Fibroblast of lung (primary cell): ENCODE measurements at regions not wholly inside any gene's neighbourhood (a gene's known extent, or its start where the extent isn't known, plus 50 kb on each side); places are given as distances from the start of the nearest gene placed in this dataset.

Source experiments
- DNase-seq, 2 donors: peaks; one replicate each; pipeline versions ENCODE4 v3.0.0 to v3.0.0-alpha.2; 2010; ENCODE audit warnings: low read depth in 2 of 2
- H2AFZ ChIP-seq: 2 replicates; pipeline ENCODE4 v1.5.1; 2012; ENCODE audit warnings: low read length, control low read depth, inconsistent platforms
- H3K27ac ChIP-seq: 2 replicates; pipeline ENCODE4 v1.5.1; 2011; ENCODE audit warnings: low read length, control low read depth; ENCODE audit not compliant: insufficient read depth
- H3K27me3 ChIP-seq: 2 replicates; pipeline ENCODE4 v1.5.1; 2011; ENCODE audit warnings: mild to moderate bottlenecking, low read length; ENCODE audit not compliant: control insufficient read depth, insufficient read depth
- H3K36me3 ChIP-seq: 2 replicates; pipeline ENCODE4 v1.5.1; 2011; ENCODE audit warnings: low read length; ENCODE audit not compliant: control insufficient read depth, insufficient read depth
- H3K4me1 ChIP-seq: 2 replicates; pipeline ENCODE4 v1.5.1; 2011; ENCODE audit warnings: low read length; ENCODE audit not compliant: control insufficient read depth, insufficient read depth; ENCODE audit errors: extremely low read depth
- H3K4me2 ChIP-seq: 2 replicates; pipeline ENCODE4 v1.5.1; 2011; ENCODE audit warnings: low read length, control low read depth; ENCODE audit not compliant: insufficient read depth; ENCODE audit errors: extremely low read depth
- H3K4me3 ChIP-seq, 4 experiments: fragments of 200-600 bp in 1 of 4; sonication (generic) in 1 of 4; replicated peaks in 1 of 4; 2 replicates each; pipeline ENCODE4 v1.5.1; 2011 to 2016; ENCODE audit warnings: low read length in 4 of 4, low read depth in 3 of 4, mild to moderate bottlenecking in 3 of 4, control low read depth in 2 of 4, inconsistent platforms in 1 of 4, mixed read lengths in 1 of 4; ENCODE audit not compliant: insufficient read depth in 1 of 4; ENCODE audit errors: control extremely low read depth in 1 of 4
- H3K79me2 ChIP-seq: 2 replicates; pipeline ENCODE4 v1.5.1; 2012; ENCODE audit warnings: mild to moderate bottlenecking, low read length, inconsistent platforms; ENCODE audit not compliant: control insufficient read depth, insufficient read depth
- H3K9ac ChIP-seq: 2 replicates; pipeline ENCODE4 v1.5.1; 2011; ENCODE audit warnings: mild to moderate bottlenecking, low read length, control low read depth; ENCODE audit not compliant: insufficient read depth
- H3K9me3 ChIP-seq: 2 replicates; pipeline ENCODE4 v1.5.1; 2012; ENCODE audit warnings: low read depth, low read length; ENCODE audit not compliant: control insufficient read depth, insufficient read depth
- H4K20me1 ChIP-seq: 2 replicates; pipeline ENCODE4 v1.5.1; 2011; ENCODE audit warnings: low read length; ENCODE audit not compliant: control insufficient read depth, insufficient read depth; ENCODE audit errors: extremely low read depth
- EZH2 ChIP-seq: IDR thresholded peaks from 2 replicates; pipeline ENCODE4 v1.5.1; 2012; ENCODE audit warnings: low read length, control low read depth, mild to moderate bottlenecking; ENCODE audit errors: missing control alignments
- TF ChIP-seq, protein P1 (sequence below), 2 donors: IDR thresholded peaks in 1 of 2; conservative IDR thresholded peaks in 1 of 2; 1 replicate in 1 of 2; 2 replicates in 1 of 2; pipeline ENCODE4 v1.5.1; 2011 to 2012; ENCODE audit warnings: low read length in 2 of 2, control low read depth in 1 of 2, inconsistent platforms in 1 of 2, low read depth in 1 of 2, mild to moderate bottlenecking in 1 of 2

DNA sequence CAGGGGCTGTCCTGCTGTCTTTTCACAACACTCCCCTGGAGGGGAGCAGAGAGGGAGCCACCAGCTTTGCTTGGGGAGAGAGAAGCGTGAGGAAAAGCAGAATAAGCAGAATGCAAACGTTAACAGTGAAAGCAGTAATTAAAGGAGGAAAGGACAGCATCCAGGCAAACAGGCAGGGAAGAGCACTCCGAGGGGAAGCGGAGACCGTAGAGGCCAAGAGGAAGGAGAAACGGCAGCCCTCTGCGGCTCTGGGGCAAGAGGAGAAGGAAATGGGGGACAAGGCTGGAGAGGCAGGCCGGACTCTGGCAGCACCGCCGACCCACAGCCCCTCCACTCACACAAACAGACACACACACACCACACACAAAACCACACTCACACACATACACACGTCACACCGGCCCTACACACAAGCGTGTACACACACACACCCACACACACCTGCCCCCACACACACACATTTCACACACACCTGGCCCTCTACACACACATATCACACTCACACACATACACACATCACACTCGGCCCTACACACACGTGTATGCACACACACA is 449.8 kb downstream of the SOX6 start:
- DNase-seq = no peak
- Histone ChIP-seq H3K9me3 (no peaks in the 10 kb centered on the region), H3K9ac (no peak overlapping the region), H3K36me3 (no peaks in the 10 kb centered on the region), H3K27ac (no peak overlapping the region), H2AFZ (no peak overlapping the region), H3K4me3 (no peak overlapping the region), H3K4me2 (no peak overlapping the region), H3K27me3 (no peaks in the 10 kb centered on the region), H3K79me2 (no peaks in the 10 kb centered on the region), H4K20me1 (no peaks in the 10 kb centered on the region), H3K4me1 (no peaks in the 10 kb centered on the region)
- TF ChIP-seq, protein P1, sequence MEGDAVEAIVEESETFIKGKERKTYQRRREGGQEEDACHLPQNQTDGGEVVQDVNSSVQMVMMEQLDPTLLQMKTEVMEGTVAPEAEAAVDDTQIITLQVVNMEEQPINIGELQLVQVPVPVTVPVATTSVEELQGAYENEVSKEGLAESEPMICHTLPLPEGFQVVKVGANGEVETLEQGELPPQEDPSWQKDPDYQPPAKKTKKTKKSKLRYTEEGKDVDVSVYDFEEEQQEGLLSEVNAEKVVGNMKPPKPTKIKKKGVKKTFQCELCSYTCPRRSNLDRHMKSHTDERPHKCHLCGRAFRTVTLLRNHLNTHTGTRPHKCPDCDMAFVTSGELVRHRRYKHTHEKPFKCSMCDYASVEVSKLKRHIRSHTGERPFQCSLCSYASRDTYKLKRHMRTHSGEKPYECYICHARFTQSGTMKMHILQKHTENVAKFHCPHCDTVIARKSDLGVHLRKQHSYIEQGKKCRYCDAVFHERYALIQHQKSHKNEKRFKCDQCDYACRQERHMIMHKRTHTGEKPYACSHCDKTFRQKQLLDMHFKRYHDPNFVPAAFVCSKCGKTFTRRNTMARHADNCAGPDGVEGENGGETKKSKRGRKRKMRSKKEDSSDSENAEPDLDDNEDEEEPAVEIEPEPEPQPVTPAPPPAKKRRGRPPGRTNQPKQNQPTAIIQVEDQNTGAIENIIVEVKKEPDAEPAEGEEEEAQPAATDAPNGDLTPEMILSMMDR (conservative IDR thresholded peaks at IDR 0.05 in 1 of 2, IDR thresholded peaks at IDR 0.05 in 1 of 2; ENCODE audit: low read depth in 1 of 2, low read length in 2 of 2) = no peak
- TF ChIP-seq EZH2 = no peak

DNA sequence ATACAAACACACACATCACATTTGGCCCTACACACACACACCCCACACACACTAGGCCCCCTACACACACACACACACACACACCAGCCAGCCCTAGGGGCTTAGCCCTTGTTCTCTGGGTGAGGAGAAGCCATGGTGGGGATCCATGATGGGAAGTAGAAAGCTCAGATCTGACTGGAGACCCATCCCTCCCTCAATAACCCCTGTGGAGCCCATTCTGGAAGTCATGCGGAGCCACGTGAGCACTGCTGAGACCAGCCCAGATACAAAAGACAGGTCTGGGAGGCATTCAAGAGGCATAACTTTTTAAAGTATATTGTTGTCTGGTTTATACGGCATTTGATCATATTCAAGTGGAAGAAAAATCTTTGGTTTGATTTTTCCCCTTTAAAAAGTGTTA is 448.5 kb downstream of the SOX6 start:
- no peaks in the 10 kb centered on the region for H3K79me2 ChIP-seq
- TF ChIP-seq, protein P1 (conservative IDR thresholded peaks at IDR 0.05 in 1 of 2, IDR thresholded peaks at IDR 0.05 in 1 of 2; ENCODE audit: low read depth in 1 of 2, low read length in 2 of 2) = no peak
- no peak for TF ChIP-seq EZH2
- H3K36me3 ChIP-seq = no peaks in the 10 kb centered on the region
- H3K9ac ChIP-seq = no peak overlapping the region
- no peaks in the 10 kb centered on the region for H3K27me3 ChIP-seq
- H3K4me2 ChIP-seq = no peak overlapping the region
- no peak overlapping the region for H2AFZ ChIP-seq
- no peaks in the 10 kb centered on the region for H3K9me3 ChIP-seq
- DNase-seq = no peak
- H3K4me1 ChIP-seq = no peaks in the 10 kb centered on the region
- H3K27ac ChIP-seq = no peak overlapping the region
- no peaks in the 10 kb centered on the region for H4K20me1 ChIP-seq
- H3K4me3 ChIP-seq = no peak overlapping the region

DNA sequence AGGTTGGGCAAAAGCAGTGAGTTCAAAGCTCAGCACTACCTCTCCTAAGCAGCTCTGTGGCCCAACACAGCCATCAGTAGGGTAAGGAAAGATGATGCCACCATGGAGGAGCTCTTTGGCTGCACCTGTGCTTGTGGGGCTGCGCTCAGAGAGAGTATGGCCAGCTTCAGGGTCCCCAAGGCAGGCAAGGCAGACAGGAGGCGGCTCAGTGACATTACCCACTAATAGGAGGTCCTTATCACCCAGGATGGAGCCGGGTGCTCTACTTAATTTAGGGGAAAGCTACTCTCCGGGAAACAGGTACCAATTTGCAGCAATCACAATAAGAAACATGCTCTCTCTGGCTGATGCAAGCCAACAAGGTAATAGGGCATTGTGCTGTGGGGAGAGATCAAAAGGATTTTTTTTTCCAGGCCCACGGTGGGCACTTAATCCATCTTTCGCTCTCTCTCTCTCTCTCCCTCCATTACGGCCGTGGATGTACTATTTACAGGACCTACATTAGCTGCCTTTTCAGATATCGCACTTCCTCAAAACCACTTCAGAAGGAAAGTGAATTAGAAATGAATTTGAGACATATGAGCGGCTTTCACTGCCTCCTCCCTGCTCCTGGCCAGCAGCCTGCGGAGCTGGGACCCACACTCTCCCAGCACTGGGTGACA is 446.3 kb downstream of the SOX6 start:
- DNase-seq = no peak
- H2AFZ ChIP-seq = no peak overlapping the region
- H3K9me3 ChIP-seq = no peaks in the 10 kb centered on the region
- no peaks in the 10 kb centered on the region for H3K4me1 ChIP-seq
- no peaks in the 10 kb centered on the region for H4K20me1 ChIP-seq
- no peak for TF ChIP-seq EZH2
- TF ChIP-seq, protein P1 (conservative IDR thresholded peaks at IDR 0.05 in 1 of 2, IDR thresholded peaks at IDR 0.05 in 1 of 2; ENCODE audit: low read depth in 1 of 2, low read length in 2 of 2) = no peak
- H3K27ac ChIP-seq = no peak overlapping the region
- H3K79me2 ChIP-seq = no peaks in the 10 kb centered on the region
- H3K9ac ChIP-seq = no peak overlapping the region
- no peak overlapping the region for H3K4me2 ChIP-seq
- no peak overlapping the region for H3K4me3 ChIP-seq
- no peaks in the 10 kb centered on the region for H3K36me3 ChIP-seq
- no peaks in the 10 kb centered on the region for H3K27me3 ChIP-seq
